ENCODE measurements at regions not wholly inside any gene's neighbourhood (a gene's known extent, or its start where the extent isn't known, plus 50 kb on each side); places are given as distances from the start of the nearest gene placed in this dataset.
"Not testable (repeated sequence)": the region's sequence is repeated elsewhere in the genome, so short reads cannot be mapped to it uniquely, and the experiment has no call there.

DNA sequence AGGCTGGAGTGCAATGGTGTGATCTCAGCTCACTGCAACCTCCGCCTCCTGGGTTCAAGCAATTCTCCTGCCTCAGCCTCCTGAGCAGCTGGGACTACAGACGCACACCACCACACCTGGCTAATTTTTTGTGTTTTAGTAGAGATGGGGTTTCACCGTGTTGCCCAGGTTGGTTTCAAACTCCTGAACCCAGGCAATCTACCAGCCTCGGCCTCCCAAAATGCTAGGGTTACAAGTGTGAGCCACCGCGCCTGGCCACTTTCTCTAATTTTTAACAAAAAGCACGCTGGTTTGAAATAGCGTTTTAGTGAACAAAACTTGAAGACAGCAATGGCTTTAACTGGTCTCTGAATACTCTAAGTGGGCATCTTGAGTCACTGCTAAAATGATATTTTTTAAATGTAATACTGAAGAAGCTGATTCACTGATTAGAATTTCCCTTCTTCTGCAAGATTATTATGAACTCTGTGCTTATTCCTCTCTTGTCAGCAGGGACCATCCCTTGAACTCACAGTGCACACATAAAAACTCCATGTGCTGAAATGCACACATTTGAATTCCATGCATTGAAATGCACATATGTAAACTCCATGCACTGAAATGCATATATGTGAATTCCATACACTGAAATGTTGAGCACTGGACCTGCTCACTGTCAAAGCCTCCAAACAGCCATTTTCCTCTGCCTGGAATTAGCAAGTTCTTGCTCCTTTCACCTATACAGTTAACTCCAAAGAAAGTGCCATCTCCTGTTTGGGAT lies 1411.5 kb upstream of the ACVR2A start:
- DNase-seq, result no peak

DNA sequence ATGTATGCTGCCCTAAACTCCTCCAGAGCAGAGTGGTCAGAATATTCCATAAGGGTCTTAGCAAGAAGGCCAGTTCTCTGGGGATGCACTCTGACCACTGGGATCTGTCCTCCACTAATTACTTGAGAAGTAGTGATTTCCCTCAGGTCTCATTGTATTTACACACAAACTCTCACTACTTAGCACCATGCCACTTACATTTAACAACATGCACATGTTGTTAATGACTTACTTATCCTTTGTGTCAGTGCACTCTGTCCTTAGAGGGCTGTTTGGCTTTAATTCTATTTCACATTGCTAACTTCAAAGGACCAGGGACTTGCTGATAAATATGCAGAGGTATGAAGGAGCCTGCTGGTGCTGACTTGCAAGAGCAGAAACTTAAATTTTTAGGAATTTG lies 1415.5 kb upstream of the ACVR2A start:
- DNase-seq, result no peak

DNA sequence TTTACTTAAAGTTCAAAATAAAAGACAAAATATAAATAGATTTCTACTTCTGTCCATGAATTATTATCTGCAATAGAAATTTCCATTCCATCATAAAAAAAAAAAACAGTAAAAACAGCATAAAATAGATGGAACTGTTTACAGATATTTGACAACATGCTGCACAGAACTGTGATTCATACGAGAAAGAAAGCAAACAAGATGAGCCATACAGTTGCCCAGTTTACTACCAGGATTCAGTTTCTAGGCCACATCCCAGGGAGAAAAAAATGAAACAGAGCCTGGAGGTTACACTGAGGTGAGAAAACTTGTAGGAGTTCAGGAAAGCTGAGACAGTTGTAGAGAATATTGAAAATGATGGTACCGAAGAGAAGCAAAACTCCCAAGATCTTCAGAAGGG lies 1426.9 kb upstream of the ACVR2A start:
- no peak for DNase-seq

DNA sequence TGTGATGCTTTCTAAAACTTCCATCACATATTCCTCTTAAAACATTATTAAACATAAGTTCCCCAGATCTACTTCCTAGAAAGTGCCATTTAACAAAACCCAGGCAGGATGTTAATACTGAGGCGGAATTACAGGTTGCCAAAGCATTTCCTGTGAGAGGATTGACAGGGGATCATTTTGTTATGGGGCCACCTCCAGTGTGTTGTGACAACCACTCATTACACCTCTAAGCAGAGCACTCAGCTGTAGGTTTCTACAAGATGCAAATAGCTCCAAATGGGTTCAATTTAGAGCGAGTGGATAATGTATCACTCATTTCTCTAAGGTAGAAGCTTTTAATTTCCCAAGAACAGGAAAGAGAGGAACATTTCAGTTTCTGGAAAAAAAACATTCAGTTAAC lies 1429.5 kb upstream of the ACVR2A start:
- DNase-seq, result no peak

DNA sequence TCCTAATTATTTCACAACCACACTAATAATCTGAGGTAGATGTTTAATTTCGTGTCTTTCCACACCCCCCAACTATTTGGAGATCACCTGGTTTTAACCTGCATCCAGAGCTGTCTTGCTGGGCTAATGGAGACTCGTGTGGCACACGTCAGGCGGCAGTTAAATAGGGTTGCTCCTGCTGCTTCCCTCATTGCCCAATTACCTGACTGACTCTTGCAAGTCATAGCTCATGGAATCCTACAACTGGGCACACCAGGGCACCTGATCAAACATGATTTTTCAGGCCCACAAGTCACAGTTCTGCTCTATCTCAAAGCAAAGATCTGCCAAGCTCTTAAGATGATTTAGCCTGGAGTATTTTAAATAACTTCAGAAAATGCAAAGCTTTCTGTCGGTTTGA lies 1430.4 kb upstream of the ACVR2A start:
- no peak for DNase-seq

DNA sequence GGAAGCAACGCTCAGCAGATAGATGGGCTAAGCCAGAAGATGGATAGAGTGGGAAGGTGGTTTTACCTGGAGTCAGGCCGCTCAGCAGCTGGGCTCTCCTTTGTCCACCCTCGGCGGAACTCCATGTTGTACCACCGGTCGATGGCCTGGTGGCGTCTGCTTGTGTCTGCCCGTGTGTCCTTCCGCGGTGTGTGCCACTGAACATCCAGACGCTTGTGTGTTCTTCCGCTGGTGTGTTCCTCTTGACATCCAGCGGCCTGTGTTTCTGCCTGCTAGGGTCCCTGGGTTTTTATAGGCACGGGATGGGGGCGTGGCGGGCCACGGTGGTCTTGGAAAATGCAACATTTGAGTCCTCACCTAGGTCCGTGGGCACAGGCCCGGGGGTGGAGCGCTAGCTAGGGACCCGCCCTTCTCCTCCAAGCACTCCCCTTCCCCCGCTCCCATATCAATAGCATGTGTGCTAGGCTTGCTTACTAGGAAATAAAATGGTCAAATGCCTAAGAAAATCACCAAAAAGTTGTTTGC lies 1431.7 kb upstream of the ACVR2A start:
- DNase-seq, result no peak

DNA sequence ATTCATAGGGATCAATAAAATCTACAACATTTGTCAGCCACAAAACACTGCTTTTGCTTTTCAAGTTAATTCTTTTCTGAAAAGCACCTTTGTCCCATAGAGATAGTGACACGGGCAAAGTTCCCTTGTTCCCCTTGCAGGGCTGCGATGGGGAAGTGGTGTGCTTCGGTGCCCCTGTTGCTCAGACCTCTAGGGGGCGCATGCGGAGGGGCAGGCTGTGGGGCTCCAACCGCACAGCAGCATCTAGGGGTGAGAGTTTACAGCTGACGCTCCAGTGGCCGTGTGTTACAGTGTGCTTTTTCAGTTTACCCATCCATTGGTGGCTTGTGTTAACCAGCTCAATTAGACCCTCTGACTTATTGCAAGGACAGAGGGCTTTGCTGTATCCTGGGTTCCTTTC lies 1432.2 kb upstream of the ACVR2A start:
- DNase-seq, result no peak

DNA sequence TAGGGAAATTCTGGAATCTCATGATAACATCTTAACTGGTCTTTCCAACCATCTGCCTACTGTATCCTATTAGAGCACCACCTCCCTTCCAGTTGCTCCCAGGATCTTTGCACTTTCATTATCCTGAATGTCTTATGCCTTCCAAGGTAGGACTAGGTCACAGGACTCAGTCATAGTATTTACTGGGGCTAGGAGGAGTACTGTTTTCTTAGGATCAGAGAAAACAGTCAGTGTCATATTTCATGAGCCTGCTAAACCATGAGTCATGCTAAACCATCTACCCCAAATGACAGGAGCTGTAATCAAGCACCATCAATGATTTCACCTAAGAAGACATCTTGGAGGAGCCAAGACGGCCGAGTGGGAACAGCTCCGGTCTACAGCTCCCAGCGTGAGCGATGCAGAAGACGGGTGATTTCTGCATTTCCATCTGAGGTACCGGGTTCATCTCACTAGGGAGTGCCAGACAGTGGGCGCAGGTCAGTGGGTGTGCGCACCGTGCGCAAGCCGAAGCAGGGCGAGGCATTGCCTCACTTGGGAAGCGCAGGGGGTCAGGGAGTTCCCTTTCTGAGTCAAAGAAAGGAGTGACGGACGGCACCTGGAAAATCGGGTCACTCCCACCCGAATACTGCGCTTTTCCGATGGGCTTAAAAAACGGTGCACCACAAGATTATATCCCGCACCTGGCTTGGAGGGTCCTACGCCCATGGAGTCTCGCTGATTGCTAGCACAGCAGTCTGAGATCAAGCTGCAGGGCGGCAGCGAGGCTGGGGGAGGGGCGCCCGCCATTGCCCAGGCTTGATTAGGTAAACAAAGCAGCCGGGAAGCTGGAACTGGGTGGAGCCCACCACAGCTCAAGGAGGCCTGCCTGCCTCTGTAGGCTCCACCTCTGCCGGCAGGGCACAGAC lies 1439.2 kb upstream of the ACVR2A start:
- DNase-seq, result not testable (repeated sequence)

DNA sequence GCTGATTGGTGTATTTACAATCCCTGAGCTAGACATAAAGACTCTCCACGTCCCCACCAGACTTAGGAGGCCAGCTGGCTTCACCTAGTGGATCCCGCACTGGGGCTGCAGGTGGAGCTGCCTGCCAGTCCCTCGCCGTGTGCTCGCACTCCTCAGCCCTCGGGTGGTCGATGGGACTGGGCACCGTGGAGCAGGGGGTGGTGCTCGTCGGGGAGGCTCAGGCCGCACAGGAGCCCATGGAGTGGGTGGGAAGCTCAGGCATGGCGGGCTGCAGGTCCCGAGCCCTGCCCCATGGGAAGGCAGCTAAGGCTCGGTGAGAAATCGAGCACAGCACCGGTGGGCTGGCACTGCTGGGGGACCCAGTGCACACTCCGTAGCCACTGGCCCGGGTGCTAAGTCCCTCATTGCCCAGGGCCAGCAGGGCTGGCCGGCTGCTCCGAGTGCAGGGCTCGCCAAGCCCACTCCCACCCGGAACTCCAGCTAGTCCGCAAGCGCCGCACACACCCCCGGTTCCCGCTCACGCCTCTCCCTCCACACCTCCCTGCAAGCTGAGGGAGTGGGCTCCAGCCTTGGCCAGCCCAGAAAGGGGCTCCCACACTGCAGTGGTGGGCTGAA lies 1441.2 kb upstream of the ACVR2A start:
- DNase-seq, result not testable (repeated sequence)

DNA sequence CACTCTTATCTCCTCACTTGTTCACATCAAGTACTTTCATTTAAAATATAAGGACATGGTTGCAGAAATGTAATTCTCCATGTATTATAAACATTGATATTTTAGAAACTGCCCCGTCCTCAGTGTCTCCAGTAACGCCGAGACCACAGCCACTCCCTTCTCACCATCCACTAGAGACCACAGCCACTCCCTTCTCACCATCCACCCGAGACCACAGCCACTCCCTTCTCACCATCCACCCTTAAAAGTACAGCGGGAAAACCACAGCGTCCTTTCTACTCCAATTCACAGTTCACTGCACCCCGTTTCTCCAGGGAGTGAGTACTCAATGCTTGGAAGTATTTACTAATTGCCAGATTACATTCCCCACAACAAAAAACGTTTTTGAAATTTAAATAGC lies 1452.2 kb upstream of the ACVR2A start:
- peak; percentile 27 for DNase-seq

DNA sequence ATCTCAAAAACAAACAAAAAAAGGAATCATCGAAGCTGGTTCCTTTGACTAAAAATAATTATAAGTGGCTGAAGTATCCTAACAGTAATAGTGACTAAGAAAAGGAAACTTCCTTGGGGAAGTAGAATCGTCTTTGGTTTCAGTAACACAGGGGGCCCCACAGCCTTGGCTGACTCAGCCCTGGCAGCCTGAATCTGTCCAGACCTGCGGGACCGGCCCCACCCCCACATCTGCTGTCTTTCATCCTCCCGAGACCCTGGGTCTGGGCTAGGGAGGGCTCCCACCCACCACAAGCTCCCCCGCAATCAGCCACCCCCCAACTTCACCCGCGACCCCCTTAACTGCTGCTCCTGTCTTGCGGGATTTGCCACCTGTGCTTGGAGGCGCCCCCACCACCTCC lies 1452.6 kb upstream of the ACVR2A start:
- DNase-seq, result peak; percentile 20

DNA sequence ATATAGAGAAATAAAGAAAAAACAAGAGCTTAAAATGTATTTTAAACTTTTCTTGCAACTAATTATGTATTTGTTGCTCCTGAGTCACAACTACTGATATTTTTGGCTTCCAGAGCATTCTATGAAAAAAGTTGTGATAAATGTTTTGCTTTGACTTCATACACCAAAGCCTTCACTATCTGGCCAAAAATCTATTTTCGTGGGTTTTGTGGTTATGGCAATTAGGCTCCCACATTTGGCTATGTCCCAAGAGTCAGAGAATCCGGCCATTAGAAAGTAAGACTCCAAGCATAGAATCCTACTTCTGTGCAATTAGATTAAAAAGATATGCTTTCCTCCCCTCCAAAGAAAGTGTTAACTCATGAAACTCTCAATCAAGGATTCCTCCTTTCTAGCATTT lies 1456.1 kb upstream of the ACVR2A start:
- DNase-seq, result no peak

DNA sequence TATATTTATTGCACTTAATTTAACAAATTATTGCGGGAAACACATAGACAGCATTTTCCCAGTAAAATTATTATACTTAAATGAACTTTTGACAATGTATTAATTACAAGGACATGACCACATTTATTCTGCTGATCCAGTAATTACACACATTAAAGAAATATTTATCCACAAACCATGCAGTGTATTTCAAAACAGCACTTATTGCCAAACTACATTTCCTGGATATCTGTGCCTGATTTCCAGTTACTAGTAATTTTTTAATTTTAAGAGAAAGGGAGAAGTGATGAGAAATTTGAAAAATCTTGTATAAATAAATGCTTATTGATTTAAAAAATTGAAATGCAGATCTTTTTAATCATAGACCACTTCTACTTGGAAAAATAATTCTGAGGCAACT lies 1458.7 kb upstream of the ACVR2A start:
- no peak for DNase-seq

DNA sequence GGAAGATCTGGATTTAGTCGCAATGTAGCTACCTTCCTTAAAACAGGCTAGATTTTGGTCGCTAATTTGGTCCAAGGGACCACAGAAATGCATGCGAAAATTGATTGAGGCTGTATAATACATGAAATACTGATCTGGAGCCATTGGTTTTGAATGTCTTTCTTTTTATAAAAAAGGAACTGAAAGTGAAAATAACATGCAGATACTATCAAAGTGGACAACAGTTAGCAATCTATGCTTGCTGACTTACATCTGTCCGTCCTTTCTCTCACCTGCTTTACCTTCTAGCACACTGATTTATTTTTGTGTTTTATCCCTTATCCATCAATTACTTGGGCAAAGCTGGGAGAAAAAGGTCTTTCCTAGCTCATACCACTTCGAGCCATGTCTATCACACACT lies 1459.8 kb upstream of the ACVR2A start:
- DNase-seq, result no peak

DNA sequence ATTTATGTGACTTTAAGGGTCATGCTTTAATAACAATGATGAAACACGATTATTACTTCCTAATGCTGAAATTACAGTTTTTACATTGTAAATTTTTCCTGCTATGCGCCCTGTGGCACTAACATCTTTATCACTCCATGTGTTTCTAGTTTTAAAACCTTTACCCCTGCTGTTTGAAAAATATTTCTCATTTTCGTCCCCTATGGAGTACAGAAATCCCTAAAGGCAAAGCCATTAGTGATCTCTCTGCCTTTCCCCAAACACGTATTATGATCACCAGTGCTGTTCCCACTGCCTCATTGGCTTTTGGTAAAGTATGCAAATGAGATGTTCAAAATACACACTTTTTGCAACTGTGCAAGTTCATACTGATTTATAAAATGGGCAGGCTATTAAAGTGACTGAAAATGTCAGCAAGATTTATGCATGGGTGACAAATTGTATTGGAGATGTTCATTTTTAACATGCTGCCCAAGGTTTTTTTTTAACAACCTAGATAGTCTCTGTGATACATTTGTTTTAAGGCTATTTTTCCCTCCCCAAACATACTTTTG lies 1468.2 kb upstream of the ACVR2A start:
- no peak for DNase-seq

DNA sequence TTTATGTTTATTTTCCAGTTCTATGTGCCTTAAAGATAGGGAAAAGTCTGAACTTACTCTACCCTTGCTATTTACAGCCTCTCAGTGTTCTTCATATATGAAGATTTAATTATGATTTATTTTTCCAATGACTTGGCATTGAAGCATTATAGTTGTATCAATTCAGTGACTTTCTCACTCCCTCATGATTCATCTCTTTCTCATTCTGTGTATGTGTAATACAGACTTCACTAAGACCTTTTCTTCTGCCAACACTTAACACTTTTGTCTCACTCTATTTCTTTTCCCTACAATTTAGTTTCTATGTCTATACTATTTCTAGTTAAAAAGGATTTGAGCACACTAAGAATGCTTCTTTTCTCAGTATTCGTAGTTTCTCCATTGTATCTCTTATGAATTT lies 1470.3 kb upstream of the ACVR2A start:
- no peak for DNase-seq

DNA sequence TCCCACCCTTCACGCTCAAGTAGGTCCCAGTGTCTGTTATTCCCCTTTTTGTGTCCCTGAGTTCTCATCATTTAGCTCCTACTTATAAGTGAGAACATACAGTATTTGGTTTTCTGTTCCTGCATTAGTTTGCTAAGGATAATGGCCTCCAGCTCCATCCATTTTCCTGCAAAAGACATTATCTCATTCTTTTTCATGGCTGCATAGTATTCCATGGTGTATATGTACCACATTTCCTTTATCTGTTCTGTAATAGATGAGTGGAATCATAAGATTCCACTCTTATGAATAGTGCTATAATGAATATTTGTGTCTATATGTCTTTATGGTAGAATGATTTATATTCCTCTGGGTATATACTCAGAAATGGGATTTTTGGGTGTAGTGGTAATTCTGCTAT lies 1473.5 kb upstream of the ACVR2A start:
- not testable (repeated sequence) for DNase-seq

DNA sequence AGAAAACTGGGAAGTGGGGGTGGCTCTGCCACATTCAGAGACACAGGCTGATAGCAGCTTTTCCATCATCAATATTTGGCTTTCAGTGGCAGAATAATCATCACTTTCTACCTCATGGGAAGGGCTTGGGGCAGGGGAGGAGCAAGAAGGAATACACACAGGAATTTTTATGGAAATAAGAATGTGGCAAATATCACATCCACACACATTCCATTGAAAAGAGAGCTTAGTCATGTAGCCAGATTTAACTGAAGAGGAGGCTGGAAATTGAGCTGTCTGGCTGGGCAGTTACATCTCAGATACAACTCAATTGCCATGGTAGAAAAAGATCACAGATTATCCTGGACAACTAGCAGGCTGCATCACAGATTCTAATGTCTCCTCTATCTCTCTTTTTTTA lies 1474.0 kb upstream of the ACVR2A start:
- no peak for DNase-seq

DNA sequence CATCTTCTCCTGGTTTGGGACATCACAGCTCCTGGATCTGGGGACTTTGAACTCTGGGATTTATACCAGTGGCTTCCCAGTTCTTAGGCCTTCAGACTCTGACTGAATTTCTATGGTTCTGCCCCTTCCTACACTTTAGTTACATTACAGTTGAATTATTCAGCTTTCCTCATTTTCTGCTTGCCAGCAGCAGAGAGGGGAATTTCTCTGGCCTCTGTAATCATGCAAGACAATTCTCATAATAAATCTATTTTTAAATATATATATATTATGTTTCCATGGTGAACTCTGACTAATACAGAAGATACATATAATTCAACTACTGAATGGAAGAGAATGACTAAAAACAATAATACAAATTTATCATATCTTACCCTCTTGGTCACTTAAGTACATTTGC lies 1478.6 kb upstream of the ACVR2A start:
- DNase-seq, result peak; percentile 28

DNA sequence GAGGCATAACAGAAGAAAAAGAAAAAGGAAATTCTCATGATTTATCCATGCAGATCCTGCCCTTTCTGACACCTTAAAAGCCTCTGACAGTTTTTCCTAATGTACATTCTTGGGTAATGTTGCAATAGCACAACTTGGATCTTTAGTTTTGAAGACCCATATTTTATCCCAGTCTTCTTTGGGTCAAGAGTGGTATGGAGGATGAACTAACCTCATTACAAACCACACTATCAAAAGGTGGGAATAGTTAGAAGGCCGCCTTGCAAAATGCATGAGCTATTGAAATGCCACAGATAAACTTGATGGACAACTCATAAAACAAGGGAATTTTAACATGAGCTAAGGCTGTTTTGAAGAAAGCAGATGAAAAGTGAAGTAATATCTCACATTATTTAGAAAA lies 1479.8 kb upstream of the ACVR2A start:
- no peak for DNase-seq

DNA sequence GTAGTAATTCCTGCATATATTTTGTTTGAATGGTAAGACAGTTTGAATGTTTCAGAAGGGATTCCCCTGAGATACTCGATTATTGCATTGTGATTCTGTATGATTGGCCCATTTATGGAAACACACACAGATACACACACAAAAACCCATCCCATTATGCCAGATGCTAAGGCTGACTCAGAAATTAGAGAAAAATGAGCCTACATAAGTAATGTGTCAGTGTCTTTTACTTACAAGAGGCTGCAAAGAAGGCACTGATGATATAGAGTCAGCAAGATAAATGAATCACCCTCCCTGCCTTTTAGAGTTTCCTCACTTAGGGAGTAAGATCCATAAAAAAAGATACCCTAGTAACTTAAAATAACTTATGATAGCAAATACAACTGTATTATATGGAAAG lies 1481.1 kb upstream of the ACVR2A start:
- DNase-seq, result no peak

DNA sequence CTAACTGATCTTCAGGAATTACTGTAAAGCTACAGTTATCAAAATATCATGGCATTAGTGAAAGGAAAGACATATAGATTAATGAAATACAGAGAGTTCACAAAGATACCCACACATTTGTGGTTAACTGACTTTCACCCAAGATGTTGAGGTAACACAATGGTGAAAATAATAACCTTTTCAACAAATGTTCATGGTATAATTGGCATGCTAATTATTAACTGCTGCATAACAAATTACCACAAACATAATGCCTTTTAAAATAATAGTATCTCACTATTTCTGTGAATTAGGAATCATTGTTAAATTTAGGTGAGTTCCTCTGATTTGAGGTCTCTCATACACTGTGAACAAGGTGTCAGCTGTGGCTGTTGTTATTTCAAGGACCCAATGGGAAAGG lies 1493.1 kb upstream of the ACVR2A start:
- DNase-seq, result no peak

DNA sequence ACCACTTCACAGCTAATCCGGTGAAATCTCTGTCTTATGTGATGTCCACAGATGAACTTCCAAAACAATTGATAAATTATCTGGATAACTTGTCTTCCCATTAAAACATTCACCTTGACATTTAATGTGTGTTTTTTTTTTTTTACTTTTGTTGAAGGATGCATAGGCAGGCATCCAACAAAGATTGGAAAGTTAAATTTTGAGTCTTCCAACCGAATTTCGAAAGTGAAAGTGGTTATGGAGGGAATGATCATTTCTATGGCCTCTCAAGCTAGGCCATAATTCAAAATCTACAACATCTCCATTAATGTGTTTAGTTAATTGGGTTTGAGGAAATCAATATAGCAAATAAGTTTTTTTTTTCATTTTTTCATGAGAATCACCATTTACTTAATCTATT lies 1495.5 kb upstream of the ACVR2A start:
- DNase-seq, result no peak

All from femur (tissue), 1 donor.